Fibroblast of skin of right quadriceps (primary cell): ENCODE measurements at regions not wholly inside any gene's neighbourhood (a gene's known extent, or its start where the extent isn't known, plus 50 kb on each side); places are given as distances from the start of the nearest gene placed in this dataset.
A peak's percentile ranks its signal among the peaks of the same experiment; 100 is the strongest.
"Not testable (repeated sequence)": the region's sequence is repeated elsewhere in the genome, so short reads cannot be mapped to it uniquely, and the experiment has no call there.

Experiments
- DNase-seq: peaks from one replicate; pipeline ENCODE4 v3.0.0-alpha.2; 2013

DNA sequence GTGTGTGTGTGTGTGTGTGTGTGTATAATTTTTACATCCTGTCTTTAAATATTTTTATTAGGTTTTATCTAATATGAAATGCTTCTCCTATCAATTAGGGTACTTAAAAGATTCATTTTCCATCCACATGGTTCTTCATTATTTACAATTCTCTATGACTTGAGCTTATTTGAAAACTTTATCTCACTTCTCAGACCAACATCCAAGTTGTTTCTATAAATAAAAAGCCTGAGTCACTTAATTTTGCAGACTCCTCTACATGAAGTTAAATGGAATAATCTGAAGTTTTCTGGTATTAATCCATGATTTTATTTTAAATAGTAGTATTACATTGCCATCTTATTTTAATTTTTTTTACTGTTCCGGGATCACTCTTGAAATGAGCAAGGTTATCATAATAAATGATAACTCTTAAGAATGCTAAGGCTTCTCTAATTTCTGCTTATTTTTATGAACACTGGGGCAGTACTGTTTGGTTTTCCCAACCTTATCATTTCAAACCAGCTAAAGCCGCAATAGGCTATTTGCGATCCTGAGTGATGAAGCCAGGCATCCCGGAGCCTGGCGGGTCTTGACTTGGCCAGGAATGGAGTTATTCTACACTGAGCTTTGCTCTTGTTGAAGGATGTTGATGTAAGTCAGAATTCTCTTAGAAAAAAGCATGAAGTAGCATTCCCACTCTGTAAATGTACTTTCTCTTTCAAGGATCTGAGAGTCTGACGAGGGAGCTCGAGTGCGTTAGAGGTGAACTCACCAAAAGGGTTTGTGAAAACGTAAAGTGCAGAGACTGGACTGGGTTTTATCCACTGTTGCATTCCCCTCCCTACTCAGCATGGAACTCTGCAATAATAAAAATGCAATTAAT is 220.2 kb upstream of the LRTM1 start:
- no peak for DNase-seq

GRCh38 chr3:55147406-55147805 is 219.5 kb upstream of the LRTM1 start:
- no peak for DNase-seq

GRCh38 chr3:55146216-55146615 is 218.4 kb upstream of the LRTM1 start:
- no peak for DNase-seq

DNA sequence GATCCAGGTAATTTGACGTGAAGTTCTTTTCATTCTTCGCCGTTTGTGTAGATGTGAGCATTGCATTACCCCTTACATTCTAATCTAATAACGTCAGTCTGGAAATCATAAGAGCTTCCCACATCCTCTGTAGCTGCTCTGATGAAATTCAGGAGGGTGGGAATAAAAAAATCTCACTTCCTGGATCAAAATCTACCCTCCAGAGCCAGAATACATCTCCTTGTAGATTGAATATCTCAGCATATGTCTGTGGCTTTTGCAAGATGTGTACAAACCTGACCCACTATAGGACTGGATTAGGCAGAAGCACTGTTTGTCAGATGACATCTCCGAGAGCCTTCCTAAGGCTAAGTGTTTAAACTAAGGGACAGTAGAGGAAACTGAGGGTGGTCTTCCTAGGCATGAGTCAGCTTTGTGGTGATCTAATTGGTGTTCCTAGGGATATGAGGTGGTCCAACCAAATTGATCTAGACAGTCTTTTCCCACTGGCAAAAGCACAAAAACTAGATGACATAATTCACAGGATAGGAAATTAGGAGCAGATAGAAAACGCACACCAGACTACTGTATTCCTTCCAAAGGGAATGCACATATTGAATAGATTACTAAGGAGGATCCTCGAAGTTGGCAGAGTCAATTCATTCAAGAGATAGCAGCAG is 216.3 kb upstream of the LRTM1 start:
- DNase-seq = peak; percentile 95

DNA sequence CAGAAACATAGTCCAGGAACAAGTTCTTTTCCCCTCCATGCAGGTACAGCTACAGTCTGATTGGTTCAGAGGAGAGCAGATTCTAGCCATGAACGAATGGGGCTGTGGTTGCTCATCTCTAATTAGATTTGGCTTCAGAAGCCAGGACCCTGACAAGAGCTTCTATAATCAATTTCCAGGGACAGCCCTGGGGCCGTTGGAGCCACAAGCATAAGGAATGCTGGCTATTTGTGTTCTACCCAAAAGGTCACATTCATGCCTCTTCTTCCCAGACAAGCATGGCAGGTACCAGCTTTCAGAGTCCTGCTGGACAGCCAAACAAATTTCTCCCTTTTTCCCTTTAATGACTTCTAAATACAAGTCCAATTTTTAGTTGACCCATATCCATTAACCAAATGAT is 215.5 kb upstream of the LRTM1 start:
- DNase-seq = no peak

DNA sequence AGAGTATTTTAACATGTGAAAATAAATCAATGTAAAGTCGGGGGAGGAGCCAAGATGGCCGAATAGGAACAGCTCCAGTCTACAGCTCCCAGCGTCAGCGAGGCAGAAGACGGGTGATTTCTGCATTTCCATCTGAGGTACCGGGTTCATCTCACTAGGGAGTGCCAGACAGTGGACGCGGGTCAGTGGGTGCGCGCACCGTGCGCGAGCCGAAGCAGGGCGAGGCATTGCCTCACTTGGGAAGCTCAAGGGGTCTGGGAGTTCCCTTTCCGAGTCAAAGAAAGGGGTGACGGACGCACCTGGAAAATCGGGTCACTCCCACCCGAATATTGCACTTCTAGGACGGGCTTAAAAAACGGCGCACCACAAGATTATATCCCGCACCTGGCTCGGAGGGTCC is 208.4 kb upstream of the LRTM1 start:
- not testable (repeated sequence) for DNase-seq

DNA sequence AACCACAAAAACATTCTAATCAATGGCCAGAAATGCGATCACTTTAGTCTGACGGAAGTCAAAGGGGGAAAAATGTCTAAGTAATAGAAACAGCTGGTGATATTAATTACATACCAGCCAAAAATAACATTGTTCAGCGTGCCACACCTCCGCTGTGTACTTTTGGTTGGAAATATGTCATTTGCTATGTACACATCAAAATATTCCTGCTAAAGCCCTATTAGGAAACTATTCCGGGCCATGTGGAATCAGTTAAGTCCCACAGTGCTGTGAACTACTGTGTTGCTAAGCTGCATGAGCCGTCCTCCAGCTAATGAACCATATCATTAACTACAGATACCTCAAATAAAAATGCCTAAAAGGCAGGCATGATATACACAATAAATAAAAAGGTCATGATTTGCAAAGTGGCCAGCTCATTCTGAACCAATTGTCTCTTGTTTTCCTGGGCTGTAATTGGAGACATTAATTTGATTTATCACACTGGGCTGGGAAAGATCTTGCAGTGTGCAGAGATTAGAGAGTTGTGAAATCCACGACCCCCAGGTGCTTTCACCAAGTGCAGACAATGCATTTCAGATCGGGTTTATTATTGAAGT is 200.5 kb upstream of the LRTM1 start:
- peak; percentile 94 for DNase-seq

DNA sequence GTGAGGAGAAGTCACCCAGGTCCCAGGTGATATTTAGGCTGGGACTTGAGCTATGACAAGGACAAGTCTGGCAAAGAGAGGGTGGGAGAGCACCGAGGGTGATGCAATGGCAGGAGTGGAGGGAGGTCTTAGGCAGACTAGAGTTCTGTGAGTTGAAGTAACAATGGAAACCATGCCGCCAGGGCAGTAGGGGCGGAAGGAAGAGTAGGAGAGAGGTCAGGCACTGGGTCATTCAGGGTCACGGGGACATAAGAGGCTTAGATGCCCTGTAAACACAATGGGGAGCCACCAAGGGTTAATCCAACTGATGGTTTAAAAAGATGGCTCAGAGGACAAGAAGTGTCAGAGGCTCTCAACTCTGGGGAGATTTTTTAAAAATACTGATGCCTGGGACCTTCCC is 199.7 kb upstream of the LRTM1 start:
- no peak for DNase-seq

DNA sequence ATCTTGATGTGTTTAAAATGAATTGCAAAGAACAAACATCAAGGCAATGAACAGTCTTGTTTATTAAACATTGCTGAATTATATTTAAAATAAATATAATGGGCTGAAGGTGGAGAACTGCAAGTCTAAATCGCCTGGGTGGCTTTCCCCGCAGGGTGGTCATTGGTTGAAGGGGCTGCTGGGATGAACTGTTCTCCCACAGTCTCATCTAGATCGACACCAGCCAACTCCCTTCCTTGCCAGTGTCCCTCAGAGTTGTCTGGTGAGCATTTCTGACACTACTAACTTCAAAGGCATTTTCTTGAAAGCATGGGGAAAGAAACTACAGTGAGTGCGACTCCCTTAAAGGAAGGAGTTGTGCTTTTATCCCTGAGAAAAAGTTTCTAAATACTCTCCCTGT is 196.5 kb upstream of the LRTM1 start:
- no peak for DNase-seq
